K562 (cell line): ENCODE measurements at regions not wholly inside any gene's neighbourhood (a gene's known extent, or its start where the extent isn't known, plus 50 kb on each side); places are given as distances from the start of the nearest gene placed in this dataset.
"Not testable (repeated sequence)": the region's sequence is repeated elsewhere in the genome, so short reads cannot be mapped to it uniquely, and the experiment has no call there.

Experiments used
- BACH1 ChIP-seq: fragments of 200-800 bp; sonication (Bioruptor generic); IDR thresholded peaks from 2 replicates; pipeline ENCODE4 v1.6.1; 2016; ENCODE audit warnings: missing genetic modification characterization, missing compliant biosample characterization
- BHLHE40 ChIP-seq: IDR thresholded peaks from 2 replicates; pipeline ENCODE4 v1.6.1; 2011; ENCODE audit warnings: low read length, improper control_type of control experiment
- NFIC ChIP-seq: fragments of 450-650 bp; IDR thresholded peaks from 2 replicates; pipeline ENCODE4 v1.6.1; 2017; ENCODE audit warnings: mild to moderate bottlenecking, inconsistent platforms
- NR2C2 ChIP-seq, 2 experiments: fragments of 200-800 bp in 1 of 2; sonication (Bioruptor generic) in 1 of 2; sonication (generic) in 1 of 2; formaldehyde crosslinking in 1 of 2; IDR thresholded peaks; 2 replicates each; pipeline versions ENCODE4 v1.6.1 to v1.8.0; 2016 to 2022; ENCODE audit warnings: mild to moderate bottlenecking in 1 of 2, missing compliant biosample characterization in 1 of 2, missing genetic modification characterization in 1 of 2, missing genetic modification reagents in 1 of 2

DNA sequence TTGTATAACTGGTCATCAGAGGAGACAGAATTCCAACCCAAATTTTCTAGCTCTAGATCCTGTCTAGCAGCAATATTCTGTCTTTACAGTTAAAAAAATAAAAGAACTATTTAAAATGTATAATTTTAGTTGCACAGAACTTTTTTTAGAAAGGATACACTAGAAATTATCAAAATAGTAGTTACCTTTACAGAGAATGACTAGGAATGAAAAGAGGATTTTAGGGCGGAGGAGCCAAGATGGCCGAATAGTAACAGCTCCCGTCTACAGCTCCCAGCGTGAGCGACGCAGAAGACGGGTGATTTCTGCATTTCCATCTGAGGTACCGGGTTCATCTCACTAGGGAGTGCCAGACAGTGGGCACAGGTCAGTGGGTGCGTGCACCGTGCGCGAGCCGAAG lies 66.3 kb downstream of the FEZF1 start:
- TF ChIP-seq BHLHE40; NR2C2 (CRISPR knock-in tag; IDR thresholded peaks at IDR 0.05); NR2C2 (tag; IDR thresholded peaks at IDR 0.05); BACH1 (tag); NFIC: not testable (repeated sequence)
